HG03135 (cell line): ENCODE measurements at regions not wholly inside any gene's neighbourhood (a gene's known extent, or its start where the extent isn't known, plus 50 kb on each side); places are given as distances from the start of the nearest gene placed in this dataset.

Experiments used
- ATAC-seq: cut with Tn5 transposase; IDR thresholded peaks from one replicate; pipeline ENCODE4 v1.9.1; 2021; ENCODE audit warnings: mild to moderate bottlenecking, moderate library complexity; ENCODE audit not compliant: unreplicated experiment

- ATAC-seq = no peak
These were observed 345.9 kb upstream of the RPS23 start for GRCh38 chr5:82624062-82624461.

GRCh38 chr5:82622711-82623514, 344.8 kb upstream of the RPS23 start:
- ATAC-seq = no peak

DNA sequence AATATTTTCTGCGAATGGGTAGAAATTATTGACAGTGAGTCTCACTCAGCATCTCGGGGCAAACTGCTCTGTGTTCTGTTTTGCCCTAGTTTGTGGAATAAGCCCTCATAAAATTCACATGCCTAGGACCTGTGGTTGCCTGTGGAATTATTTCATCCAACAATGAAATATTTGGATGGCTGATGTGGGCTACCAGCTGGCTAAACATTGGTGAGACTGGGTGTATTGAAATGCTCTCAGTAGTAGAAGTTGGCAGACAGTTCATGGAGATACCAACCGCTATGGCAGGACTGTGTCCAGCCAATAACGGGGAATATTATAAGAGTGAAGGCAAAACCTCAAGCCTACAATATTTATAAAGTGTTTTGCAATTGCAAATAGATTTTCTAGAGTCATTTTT, 344.1 kb upstream of the RPS23 start:
- no peak for ATAC-seq

DNA sequence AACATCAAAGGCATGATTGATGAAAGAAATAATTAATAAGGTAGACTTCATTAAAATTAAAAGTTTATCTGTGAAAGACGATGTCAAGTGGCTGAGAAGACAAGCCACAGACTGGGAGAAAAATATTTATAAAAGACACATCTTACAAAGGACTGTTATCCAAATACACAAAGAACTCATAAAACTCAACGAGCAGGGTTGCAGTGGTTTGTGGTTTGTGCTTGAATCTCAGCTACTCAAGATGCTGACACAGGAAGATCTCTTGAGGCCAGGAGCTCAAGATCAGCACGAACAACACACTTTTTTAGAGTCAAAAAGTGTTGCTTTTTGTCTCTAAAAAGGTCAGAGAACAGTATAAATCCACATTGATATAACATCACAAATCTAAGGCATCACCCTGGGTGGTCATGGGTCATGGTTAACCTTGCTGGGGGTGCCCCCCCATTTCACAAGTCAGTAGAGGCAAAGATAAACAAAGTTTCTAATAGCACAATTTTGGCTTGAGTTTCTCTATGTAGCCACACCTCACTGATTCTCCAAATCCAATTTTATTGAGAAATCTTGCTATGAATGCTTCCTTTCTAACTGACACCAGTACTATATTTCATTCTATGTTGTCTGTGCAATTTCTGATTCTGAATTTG, 342.9 kb upstream of the RPS23 start:
- no peak for ATAC-seq

DNA sequence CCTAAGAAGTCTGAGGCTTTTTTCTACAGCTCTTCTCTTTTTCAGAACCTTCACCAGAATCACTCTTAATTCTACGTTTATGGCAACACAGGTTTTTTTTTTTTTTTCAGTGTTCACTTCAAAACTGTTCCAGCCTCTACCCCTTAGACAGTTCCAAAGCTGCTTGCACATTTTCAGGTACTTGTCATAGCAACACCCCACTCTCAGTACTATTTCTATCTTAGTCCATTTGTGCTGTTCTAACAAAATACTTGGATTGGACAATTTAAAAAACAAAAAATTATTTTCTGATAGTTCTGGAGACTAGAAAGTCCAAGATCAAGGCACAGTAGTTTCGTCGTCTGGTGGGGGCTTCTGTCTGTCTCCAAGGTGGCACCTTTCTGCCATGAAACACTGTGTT, 340.9 kb upstream of the RPS23 start:
- no peak for ATAC-seq

GRCh38 chr5:82614706-82615105, 336.6 kb upstream of the RPS23 start:
- ATAC-seq = no peak

DNA sequence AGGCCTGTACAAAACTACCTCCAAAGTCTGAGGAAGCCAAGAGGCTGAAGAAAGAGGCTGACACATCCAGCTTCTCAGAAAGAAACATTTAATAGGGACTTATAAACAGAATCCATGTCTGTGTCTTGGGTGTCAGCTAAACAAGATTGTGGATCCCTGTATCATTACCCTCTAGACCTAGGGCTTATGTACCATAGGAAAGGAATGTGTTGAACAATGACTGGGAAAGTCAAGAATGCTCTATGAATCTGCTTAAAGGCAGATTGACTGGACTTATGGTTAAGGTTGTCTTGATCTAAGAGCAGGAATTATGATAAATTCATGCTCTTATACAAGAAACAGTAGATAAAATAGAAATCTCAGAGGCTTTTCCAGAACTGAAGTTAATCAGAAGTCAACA, 335.7 kb upstream of the RPS23 start:
- no peak for ATAC-seq

DNA sequence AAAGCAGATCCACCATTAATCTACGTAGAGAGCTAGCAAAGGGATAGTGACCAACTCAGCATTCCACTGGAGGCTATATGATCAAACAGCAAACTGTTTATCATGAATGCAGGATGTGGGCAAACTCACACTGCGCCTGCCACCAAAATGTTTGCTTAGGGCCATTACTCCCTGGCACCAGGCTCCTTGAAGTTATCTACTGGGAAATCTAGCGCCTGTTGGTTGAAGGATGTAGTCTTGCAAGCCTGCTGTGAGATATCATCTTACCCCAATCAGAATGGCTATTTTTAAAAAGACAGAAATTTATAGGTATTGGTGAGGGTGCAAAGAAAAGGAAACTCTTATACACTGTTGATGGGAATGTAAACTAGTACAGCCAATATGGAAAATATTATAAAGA, 332.5 kb upstream of the RPS23 start:
- no peak for ATAC-seq

DNA sequence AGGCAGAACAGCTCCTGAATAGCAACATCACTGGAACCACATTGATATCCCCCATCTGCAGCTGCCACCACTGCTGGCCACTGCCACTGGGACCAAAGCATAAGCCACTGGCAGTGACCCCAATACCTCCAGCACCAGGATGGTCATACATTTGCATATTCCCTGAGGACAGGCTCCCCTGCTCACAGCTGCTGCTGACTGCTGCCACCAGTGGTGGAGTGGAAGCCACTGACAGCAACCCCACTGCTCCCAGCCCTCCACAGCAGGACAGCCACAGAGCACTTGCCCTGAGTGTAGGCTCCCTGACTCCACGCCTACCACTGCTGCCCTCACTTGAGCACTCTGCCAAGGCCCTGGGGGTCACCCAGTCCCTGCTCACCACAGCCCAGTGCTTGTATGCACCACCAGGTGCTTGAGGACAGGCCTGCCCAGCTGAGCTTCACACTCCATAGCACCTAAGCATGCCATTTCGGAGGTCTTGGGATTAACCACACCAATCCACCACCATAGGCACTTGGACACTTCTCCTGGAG, 327.4 kb upstream of the RPS23 start:
- no peak for ATAC-seq

DNA sequence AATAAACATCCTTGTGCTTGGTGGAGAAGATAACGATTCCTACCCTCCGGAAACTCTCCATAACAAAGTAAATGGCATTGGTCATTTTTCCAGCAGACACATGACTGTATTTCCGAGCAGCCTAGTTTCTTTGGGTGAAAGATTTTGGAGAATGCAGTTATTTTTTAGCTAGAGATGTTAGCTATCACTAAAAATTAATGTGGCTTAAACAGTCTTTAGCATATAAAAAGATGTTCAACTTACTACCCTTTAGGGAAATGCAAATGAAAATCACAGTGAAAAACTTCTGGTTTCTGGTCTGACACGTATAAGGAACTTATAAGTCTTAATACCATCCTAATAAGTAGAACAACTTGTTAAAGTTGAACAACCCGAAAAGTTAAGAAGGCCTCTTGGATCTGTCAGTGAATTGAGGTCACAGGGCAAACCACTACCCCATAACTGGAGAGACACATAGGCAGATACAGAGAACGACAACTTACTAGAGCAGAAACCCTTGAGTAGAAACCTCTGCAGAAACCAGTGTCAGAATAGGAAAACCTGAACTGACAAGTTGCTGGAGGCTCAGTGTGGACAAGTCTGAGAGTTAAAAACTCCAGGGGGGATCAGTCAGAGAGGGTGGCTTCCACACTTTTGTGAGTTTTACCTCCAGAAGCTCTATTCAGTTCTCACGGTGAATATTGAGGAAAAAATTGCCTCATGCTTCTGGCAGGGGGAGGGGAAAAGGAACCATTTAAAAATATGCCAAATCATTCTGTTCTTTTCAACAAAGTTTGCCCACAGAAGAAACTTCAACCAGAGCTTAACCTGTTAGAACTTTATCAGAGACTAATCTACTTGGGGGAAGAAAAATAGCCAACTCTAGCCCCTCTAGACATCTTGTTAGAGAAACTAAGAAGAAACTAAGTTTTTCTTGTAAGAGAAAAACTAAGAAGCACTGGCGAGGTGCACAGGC, 325.2 kb upstream of the RPS23 start:
- ATAC-seq = no peak

GRCh38 chr5:82601861-82602260, 323.7 kb upstream of the RPS23 start:
- ATAC-seq = no peak

GRCh38 chr5:82601077-82601476, 322.9 kb upstream of the RPS23 start:
- no peak for ATAC-seq

DNA sequence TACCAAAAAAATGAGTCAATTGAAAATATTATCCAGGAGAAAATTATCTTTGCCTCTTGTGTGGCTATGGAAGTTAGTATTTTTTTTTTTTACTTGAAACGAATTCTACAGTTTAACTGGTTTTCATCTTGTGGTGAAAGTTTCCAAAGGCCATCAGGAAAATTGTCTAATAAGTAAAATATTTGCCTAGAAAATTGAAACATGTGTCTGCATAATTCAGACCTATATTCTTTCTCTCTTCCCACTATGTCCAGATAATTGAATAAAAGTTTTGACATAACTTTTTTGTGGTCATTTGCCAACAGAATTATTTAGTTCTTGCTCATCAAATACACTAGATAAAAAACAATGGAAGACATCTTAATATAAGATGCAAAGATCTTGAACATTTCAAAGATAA, 321.5 kb upstream of the RPS23 start:
- no peak for ATAC-seq

DNA sequence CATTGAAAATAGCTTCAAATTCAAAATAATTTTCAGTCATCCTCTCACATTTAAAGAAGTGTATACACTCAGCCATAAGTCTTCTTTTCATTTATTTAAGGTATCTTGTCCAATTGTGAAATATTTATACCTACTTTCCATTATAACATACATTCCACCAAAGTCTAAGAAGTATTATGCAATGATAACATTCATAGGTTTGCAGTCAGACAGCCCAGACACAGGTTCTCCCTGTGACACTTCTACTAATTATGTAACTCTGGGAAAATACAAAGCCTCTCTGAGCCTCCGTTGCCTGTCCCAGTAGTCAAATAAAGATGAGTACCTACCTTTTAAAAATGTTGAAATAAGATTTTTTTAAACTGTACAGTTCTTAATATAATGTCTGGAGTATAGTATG, 320.9 kb upstream of the RPS23 start:
- no peak for ATAC-seq

GRCh38 chr5:82597437-82597836, 319.3 kb upstream of the RPS23 start:
- ATAC-seq = no peak

- no peak for ATAC-seq
These were observed 318.3 kb upstream of the RPS23 start for GRCh38 chr5:82596451-82596850.

- no peak for ATAC-seq
These were observed 317.0 kb upstream of the RPS23 start for GRCh38 chr5:82595113-82595512.

DNA sequence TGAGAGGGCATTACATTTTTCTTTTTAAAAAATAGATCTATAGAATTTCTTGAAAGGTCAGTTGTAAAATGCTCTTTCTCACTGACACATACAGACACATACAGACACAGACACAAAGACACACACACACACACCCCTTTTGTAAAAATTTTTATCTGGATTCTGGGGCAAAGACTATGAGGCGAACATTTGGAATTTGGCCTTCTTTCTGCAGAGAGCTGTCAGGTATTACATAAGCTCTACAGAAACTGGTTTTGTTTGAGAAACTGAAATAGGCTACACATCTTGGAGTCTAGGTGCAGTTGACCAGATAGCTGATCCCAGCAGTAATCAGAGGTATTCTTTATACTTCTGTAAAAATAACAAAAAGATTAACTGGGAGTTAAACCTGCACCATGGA, 315.9 kb upstream of the RPS23 start:
- ATAC-seq = no peak

DNA sequence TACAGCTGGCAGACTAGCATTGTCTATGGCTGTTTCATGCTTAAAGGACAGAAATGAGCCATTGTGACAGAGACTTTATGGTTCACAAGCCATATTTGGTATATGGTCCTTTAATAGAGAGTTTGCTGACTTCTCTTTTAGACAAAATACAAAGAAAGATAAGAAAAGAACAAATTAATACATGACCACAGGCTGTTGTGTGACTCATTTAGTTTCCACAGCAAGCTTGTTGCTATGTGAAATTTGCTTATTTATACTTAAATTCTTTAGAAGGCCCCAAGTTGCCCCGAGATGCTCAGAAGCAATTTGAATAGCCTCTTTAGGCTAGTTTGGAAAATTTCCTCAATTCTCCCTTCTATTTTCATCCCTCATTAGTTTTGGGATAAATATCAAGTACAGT, 315.3 kb upstream of the RPS23 start:
- no peak for ATAC-seq

DNA sequence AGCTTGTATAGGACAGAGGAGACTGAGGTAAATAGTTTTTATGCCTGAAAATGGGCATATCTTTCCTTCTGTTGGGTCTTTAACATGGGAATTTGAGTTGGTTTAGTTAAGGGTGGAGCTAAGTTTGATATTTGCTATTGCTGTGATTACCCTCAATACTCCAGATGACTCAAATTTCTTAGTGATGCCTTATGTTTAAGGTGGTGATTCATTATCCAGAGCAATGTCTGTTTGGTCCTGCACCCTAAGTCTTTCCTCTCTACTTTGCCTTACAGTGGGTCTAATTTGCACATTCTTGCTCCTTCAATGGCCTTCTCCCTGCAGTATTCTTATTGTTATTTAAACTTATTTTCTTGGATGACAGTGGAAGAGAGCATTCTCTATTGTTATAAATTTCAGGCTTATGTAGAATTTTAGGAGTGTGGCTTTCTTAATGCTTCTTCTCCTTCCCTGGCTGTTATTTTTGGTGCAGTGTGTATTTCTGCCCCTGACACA, 312.9 kb upstream of the RPS23 start:
- no peak for ATAC-seq

GRCh38 chr5:82590112-82590511, 312.0 kb upstream of the RPS23 start:
- ATAC-seq = no peak
